GM18499 (cell line): ENCODE measurements at regions not wholly inside any gene's neighbourhood (a gene's known extent, or its start where the extent isn't known, plus 50 kb on each side); places are given as distances from the start of the nearest gene placed in this dataset.
"Not testable (repeated sequence)": the region's sequence is repeated elsewhere in the genome, so short reads cannot be mapped to it uniquely, and the experiment has no call there.

ENCODE experiments used
- ATAC-seq: cut with Tn5 transposase; IDR thresholded peaks from one replicate; pipeline ENCODE4 v1.9.1; 2021; ENCODE audit warnings: moderate number of reproducible peaks; ENCODE audit not compliant: insufficient read depth, unreplicated experiment

DNA sequence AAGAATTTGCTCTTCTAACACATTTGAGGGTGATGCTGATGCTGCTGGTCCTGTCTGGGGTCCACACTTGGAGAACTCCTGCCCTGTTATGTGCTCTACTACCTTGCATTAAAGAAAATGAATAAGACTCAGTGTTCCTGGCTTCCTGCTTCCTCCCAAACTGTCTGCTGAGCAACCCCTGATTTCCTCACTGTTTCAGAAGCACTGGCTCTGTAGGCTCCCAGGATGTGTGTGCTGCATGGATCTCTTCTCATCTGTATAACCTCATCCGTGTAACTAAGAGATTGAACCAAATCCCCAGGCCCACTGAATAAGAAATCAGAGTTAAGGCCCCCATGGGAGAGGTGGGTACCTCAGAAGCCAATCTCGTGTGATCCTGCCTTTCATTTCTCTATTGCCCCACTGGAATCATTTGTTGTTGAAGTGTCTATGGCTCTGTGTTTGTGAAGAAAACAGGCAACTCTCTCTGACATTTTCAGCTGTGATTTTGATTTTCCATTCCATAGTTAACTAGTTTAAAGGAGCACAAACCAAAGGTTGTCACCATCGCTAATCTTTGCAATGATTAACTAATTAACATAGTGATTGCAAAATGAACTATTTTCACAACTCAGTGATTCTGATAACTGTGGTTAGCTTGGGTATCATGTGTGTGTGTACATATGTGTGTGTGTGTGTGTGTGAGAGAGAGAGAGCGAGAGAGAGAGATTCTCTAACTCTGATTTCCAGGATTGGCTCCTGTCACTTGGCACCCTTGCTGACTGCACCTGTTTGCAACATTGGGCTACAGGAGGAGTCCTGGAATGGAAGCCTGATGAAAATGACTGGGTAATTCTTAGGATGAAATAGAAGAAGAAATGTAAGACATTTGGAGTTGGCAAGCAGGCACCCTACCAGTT, 196.2 kb downstream of the SLC38A4 start:
- no peak for ATAC-seq

DNA sequence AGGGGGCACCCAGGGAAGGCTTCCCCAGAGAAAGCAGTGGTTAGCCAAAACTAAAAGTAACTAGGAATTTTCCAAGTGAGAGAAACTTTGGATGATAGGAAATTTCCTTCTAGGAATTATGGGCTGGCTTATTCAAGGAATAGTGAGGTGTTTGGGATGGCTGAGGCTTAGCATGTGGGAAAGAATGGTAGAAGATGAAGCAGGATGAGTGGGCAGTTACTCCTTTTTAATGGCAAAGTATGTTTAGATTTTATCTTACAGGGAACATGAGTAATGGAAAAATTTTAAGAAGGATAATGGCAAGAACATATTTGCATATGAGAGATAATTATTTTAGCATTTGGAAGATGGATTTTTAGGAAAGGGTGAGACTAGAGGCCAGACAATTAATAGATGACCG, 197.6 kb downstream of the SLC38A4 start:
- ATAC-seq, result no peak

DNA sequence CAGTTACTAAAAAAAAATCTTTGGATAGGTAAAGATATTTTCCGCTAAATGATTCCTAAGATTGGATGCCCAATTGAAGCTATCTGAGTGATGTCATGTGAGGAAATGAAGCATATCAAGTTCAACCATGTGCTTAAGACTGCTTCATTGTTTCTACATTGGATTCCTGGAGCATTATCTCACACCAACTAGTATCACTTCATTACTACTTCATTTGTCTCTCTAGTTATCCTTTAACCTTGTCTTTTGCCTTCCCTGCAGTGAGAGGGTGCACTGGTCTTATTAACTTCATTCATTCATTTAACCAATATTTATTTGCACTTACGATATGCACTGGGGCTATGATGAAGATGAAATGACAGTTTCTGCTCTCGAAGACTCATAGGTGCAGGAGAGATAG, 198.1 kb downstream of the SLC38A4 start:
- no peak for ATAC-seq

DNA sequence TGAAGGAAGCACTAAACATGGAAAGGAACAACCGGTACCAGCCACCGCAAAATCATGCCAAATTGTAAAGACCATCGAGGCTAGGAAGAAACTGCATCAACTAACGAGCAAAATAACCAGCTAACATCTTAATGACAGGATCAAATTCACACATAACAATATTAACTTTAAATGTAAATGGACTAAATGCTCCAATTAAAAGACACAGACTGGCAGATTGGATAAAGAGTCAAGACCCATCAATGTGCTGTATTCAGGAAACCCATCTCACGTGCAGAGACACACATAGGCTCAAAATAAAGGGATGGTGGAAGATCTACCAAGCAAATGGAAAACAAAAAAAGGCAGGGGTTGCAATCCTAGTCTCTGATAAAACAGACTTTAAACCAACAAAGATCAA, 206.3 kb downstream of the SLC38A4 start:
- ATAC-seq, result not testable (repeated sequence)

DNA sequence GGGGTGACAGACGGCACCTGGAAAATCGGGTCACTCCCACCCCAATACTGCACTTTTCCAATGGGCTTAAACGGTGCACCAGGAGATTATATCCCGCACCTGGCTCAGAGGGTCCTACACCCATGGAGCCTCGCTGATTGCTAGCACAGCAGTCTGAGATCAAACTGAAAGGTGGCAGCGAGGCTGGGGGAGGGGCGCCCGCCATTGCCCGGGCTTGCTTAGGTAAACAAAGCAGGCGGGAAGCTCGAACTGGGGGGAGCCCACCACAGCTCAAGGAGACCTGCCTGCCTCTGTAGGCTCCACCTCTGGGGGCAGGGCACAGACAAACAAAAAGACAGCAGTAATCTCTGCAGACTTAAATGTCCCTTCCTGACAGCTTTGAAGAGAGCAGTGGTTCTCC, 208.1 kb downstream of the SLC38A4 start:
- not testable (repeated sequence) for ATAC-seq

DNA sequence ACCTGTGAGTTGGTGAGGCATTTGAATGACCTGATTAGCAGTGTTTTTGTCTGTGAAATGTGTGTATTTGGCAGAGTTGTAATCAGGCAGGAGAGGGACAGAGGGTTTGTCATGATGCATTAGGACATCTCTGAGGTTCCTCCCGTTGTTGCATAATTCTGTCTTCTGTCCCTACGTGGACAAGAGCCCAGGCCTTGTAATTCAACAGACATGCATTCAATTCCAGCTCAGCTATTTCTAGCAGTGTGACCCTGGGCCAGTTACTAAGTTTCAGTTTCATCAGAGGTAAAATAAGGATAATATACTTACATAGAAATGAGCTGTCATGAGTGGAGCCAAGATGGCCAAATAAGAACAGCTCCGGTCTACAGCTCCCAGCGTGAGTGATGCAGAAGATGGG, 208.6 kb downstream of the SLC38A4 start:
- ATAC-seq, result no peak

DNA sequence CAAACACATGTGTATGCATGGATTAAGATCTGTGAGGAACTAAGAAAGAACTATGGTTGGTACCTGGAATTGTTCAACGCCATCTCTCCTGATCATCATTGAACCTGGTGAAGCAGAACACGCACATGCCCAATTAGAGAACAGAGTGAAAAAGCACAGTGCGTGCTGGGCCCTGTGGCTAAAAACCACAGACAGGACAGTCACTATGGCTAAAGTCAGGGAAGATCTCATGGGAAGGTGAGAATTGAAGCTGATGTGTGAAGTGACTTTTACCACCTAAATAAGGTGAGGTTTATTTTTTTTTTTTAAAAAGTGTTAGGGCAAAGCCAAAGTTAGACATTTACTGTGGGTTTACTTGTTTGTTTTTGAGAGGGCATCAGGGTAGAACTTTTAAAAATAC, 215.0 kb downstream of the SLC38A4 start:
- ATAC-seq, result no peak

DNA sequence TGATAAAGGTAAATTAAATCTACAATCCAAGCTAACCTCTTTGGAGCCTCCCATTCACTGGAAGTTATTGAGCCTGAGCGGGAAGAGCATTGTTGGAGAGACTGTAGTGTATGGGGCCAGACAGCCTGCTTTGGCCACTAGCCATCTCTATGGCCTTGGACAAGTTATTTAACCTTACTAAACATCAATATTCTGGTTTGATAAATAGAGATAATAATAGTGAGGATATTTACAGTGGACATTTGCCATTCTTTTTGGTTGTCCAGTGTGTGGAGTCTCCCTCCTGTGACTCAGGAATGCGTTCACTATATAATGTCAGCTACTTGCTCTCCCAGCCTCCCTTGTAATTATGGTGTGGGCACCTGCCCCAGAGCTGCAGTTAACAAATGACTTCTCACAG, 216.1 kb downstream of the SLC38A4 start:
- no peak for ATAC-seq

DNA sequence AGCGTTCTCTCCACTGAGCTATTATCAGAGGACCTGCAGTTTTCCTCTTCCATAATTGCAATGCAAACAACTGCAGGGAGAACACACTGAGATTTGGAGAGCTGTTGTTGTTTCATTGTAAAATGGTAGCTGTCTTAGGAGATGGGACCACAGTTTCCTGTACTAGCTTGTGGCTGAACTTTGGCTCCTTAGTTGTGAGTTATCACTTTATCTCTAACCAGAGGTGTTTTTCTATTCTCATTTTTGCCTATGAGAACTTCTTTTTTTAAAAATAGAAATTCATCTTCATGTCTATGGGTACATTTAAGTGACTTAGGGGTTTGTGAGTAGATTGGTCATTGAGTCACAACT, 216.5 kb downstream of the SLC38A4 start:
- no peak for ATAC-seq

DNA sequence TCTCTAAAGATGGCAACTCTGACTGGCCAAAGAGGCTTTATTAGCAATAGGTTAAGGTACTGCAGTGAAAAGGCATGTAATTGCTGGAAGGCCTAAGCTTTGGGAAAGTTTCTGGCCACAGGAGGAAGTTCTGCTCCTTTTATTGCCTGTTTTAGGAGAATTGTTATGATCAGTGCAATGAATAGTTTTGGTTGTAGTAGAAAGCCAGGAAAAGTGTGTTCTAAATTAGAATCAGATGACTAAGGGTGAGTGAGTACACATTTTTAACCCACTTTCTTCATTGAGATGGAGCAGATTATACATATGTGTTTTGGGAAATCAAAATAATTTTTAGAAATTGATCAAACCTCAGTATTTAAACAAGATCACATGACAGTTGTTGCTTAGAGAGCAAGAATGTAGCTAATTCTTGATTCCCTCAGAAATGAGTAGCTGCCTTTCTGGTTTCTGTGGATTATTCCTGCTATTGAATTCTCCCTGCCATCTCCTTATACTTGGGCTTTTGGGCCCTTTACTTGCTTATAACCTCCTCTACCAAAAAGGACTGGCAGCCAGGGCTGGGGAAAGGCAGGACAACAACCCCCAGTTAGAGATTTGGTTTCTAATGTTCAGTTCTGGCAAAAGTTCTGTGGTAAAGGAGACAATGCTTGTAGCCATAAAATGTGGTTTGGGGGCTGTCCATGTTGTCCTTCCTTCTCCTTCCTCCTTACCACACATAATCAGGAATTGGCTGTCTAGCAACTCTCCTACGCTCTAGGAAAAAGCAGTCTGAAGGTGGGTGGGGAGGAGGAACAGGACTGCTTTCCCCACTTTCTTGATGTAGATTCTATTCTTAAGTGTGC, 217.1 kb downstream of the SLC38A4 start:
- ATAC-seq, result no peak

DNA sequence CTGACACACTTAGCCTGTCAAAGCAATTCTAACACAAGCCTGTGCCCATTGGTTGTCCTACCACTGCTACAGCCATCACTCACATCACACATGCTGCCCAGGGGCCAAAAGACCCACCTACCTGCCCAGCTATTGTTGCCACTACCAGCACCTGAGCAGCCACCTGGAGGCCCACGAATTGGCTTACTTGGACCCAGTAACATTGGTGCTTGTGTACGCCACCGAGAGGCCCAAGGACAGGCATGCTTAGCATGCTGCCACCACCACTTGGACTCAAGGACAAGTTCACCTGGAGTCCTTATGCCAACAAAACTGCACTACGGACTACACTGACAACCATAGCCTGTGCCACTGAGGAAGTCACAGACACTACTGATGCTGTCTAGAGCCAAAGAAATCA, 221.1 kb downstream of the SLC38A4 start:
- ATAC-seq, result no peak

DNA sequence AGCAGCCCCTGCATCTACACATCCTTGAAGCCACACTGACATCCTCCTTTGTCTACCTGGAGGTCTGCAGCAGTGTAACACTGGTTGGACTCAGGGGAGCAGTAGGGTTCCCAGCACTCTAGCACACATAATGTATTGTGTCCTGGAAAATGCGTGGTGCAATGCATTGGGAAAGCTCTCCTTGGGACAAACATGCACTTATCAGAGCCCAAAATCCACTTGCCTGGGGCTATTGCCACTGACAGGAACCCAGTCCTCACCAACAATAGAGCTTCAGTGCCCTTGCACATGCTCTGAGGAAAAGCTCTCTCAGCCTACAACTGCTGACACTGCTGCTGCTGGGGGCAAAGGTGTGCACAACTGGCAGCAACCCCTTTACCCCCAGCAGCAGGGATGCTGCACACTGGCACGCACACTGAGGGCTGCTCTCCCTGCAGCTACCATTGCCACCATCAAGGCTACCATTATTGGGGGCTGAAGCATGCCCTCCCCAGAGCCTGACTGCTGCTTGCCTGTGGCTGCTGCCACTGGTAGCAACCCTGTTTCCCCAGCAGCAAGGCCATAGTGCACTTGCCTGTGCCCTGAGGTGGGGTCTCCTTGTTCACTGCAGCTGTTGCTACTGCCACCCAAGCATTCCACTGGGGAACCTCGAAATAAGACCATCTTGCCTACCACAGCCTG, 221.9 kb downstream of the SLC38A4 start:
- no peak for ATAC-seq

DNA sequence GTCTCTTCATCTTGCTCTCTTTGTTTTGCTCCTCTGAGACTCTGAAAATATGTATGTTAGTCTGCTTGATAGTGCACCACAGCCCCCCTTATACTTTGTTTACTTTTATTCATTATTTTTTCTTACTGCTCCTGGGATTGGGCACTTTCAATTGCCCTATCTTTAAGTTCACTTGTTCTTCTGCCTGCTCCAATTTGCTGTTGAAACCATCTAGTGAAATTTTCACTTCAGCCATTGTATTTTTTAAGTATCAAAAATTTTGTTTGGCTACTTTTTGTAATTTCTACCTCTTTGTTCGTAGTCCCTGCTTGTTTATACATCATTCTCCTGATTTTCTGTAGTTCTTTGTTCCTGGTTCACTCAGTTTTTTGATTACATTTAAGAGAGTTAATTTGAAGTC, 223.3 kb downstream of the SLC38A4 start:
- no peak for ATAC-seq

DNA sequence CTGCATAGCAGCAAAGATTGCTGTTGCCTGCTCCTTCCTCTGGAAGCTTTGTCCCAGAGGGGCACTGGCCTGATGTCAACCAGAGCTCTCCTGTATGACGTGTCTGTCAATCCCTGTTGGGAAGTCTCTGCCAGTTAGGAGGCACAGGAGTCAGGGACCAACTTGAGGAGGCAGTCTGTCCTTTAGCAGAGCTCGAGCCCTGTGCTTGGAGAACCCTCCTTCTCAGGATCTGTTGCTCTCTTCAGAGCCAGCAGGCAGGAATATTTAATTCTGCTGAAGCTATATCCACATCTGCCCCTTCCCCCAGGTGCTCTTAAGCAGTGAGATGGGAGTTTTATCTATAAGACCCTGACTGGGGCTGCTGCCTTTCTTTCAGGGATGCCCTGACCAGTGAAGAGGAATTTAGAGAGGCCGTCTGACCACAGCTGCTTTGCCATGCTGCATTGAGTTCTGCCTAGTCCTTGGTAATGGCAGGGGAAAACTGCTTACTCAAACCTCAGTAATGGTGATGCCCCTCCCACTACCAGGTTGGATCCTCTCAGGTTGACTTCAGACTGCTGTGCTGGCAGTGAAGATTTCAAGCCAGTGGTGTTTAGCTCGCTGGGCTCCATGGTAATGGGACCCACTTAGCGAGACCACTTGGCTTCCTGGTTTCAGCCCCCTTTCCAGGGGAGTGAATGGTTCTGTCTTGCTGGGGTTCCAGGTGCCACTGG, 218.6 kb upstream of the SLC38A2 start:
- no peak for ATAC-seq

DNA sequence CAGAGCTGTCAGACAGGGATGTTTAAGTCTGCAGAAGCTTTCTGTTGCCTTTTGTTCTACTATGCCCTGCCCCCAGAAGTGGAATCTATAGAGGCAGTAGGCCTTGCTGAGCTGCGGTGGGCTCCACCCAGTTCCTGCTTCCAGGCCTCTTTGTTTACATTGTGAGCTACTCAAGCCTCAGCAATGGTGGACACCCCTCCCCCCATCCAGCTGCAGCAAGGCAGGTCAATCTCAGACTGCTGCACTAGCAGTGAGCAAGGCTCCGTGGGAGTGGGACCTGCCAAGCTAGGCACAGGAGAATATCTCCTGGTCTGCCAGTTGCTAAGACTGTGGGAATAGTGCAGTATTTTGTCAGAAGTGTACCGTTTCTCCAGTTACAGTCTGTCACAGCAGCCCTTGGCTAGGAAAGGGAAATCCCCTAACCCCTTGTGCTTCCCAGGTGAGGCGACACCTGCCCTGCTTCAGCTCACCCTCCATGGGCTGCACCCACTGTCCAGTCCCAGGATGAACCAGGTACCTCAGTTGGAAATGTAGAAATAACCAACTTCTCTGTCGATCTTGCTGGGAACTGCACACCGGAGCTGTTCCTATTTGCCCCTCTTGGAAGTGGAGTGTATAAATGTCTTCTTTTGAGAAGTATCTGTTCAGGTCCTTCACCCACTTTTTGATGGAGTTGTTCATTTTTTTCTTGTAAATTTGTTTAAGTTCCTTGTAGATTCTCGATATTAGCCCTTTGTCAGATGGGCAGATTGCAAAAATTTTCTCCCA, 213.5 kb upstream of the SLC38A2 start:
- ATAC-seq, result no peak

DNA sequence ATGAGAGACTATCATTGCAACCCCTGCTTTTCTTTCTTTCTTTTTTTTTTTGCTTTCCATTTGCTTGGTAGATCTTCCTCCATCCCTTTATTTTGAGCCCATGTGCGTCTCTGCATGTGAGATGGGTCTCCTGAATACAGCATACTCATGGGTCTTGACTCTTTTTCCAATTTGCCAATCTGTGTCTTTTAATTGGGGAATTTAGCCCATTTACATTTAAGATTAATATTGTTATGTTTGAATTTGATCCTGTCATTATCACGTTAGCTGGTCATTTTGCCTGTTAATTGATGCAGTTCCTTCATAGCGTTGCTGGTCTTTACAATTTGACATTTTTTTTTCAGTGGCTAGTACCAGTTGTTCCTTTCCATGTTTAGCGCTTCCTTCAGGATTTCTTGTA, 211.5 kb upstream of the SLC38A2 start:
- not testable (repeated sequence) for ATAC-seq

DNA sequence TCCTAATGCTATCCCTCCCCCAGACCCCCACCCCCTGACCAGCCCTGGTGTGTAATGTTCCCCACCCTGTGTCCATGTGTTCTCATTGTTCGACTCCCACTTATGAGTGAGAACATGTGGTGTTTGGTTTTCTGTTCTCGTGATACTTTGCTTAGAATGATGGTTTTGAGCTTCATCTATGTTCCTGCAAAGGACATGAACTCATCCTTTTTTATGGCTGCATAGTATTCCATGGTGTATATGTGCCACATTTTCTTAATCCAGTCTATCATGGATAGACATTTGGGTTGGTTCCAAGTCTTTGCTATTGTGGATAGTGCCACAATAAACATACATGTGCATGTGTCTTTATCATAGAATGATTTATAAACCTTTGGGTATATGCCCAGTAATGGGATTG, 209.4 kb upstream of the SLC38A2 start:
- ATAC-seq, result not testable (repeated sequence)

DNA sequence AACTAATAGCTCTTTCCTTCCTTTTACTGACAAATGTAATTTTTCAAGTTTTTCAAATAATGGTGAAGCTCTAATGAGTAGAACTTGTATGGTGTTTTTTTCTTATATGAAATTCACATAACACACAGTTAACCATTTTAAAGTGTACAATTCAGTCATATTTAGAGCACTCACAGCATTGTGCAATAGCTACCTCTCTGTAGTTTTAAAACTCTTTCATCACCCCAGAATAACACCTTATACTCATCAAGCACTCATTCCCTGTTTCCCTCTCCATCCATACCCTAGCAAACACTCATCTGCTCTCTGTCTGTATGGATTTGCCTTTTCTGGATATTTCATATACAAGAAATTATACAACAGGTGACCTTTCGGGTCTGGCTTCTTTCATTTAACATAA, 207.9 kb upstream of the SLC38A2 start:
- ATAC-seq, result no peak

DNA sequence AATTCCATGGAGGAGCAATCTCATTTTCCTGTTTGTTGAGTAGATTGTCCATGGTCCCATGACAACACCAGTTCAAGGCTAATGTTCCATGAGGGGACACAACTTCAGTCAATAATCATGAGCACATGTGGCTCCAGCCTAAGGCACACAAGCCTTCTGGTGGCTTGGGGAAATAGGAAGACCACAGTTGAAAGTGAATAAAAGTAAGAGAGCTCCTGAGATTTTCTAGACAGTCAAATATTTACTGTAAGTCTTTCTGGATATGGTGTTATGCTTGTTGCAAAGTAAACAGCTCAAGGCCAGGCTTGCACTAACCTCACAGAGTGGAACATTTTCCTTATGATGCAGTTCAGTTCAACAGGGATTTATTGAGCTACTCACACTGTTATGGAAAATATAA, 206.9 kb upstream of the SLC38A2 start:
- ATAC-seq, result no peak
